GM12878 (cell line): ENCODE measurements at regions not wholly inside any gene's neighbourhood (a gene's known extent, or its start where the extent isn't known, plus 50 kb on each side); places are given as distances from the start of the nearest gene placed in this dataset.

Source experiments
- ATAC-seq: fragments of 200-7000 bp; cut with Tn5 transposase; 3 replicates; pipeline ENCODE4 v1.9.1; 2020; ENCODE audit warnings: mild to moderate bottlenecking, moderate library complexity
- BruUV-seq: library from RNA; stranded (reverse); fragments of 400-500 nt; replicated peaks from 2 replicates; lab custom pipeline; 2021; lab: Mats Ljungman, UMichigan
- CTCF ChIA-PET: fragments of 300-600 bp; sonication (Branson Sonifier 250); formaldehyde crosslinking; extraction: SDS; loops from one replicate; lab custom pipeline; 2021; ENCODE audit warnings: inconsistent platforms; lab: Yijun Ruan, JAX
- POLR2A ChIA-PET: fragments of 350-600 bp; formaldehyde crosslinking; extraction: SDS; loops from one replicate; lab custom pipeline; 2021; ENCODE audit warnings: inconsistent platforms; lab: Charles Lee
- RAD21 ChIA-PET: fragments of 300-600 bp; sonication (Branson Sonifier 250); formaldehyde crosslinking; loops from one replicate; lab custom pipeline; 2023; ENCODE audit warnings: antibody characterized with exemption; ENCODE audit not compliant: unreplicated experiment; lab: Charles Lee
- SMC1A ChIA-PET: fragments of 300-600 bp; sonication (Branson Sonifier 250); formaldehyde crosslinking; loops from one replicate; lab custom pipeline; 2023; ENCODE audit not compliant: unreplicated experiment, uncharacterized antibody; lab: Charles Lee
- DNase-seq: peaks from one replicate; pipeline ENCODE4 v3.0.0-alpha.2; 2011; ENCODE audit warnings: low read depth, low spot score
- FAIRE-seq: peaks from 3 replicates; lab custom pipeline; 2011; peaks lifted over from hg19 to GRCh38; lab: Jason Lieb, UNC
- H2AFZ ChIP-seq: 2 replicates; pipeline ENCODE4 v1.6.0; 2011; ENCODE audit warnings: low read depth, low read length, control low read depth; ENCODE audit not compliant: control insufficient read depth
- H3K27ac ChIP-seq: 2 replicates; pipeline ENCODE4 v1.5.1; 2011; ENCODE audit warnings: control low read depth; ENCODE audit not compliant: control insufficient read depth, insufficient read depth
- H3K27me3 ChIP-seq, 2 experiments: replicated peaks in 1 of 2; 2 replicates each; pipeline versions ENCODE4 v1.6.0 to v1.6.1; 2011; ENCODE audit warnings: low read length in 1 of 2; ENCODE audit not compliant: control insufficient read depth in 2 of 2, insufficient read depth in 2 of 2
- H3K36me3 ChIP-seq, 2 experiments: 2 replicates each; pipeline ENCODE4 v1.5.1; 2011; ENCODE audit warnings: low read length in 1 of 2; ENCODE audit not compliant: control insufficient read depth in 2 of 2, insufficient read depth in 2 of 2
- H3K4me1 ChIP-seq: 2 replicates; pipeline ENCODE4 v1.6.1; 2011; ENCODE audit warnings: mild to moderate bottlenecking, low read length, moderate library complexity, mixed read lengths; ENCODE audit not compliant: control insufficient read depth, insufficient read depth
- H3K4me2 ChIP-seq: 2 replicates; pipeline ENCODE4 v1.6.0; 2011; ENCODE audit warnings: control low read depth; ENCODE audit not compliant: control insufficient read depth, insufficient read depth
- H3K4me3 ChIP-seq: fragments of 200-600 bp; sonication (generic); 2 replicates; pipeline ENCODE4 v1.5.1; 2016
- H3K79me2 ChIP-seq: 2 replicates; pipeline ENCODE4 v1.6.0; 2011; ENCODE audit warnings: low read length; ENCODE audit not compliant: control insufficient read depth, insufficient read depth
- H3K9ac ChIP-seq: 2 replicates; pipeline ENCODE4 v1.8.0; 2011; ENCODE audit warnings: low read length, control low read depth, mixed read lengths; ENCODE audit not compliant: control insufficient read depth, insufficient read depth
- H3K9me3 ChIP-seq: replicated peaks from 3 replicates; pipeline ENCODE4 v1.5.1; 2011; ENCODE audit warnings: mild to moderate bottlenecking, low read length; ENCODE audit not compliant: control insufficient read depth, insufficient read depth
- H4K20me1 ChIP-seq: 2 replicates; pipeline ENCODE4 v1.6.0; 2011; ENCODE audit not compliant: control insufficient read depth, insufficient read depth
- BCL11A ChIP-seq: IDR thresholded peaks from 2 replicates; pipeline ENCODE4 v1.6.1; 2011; ENCODE audit warnings: low read depth, low read length
- BMI1 ChIP-seq: fragments of 450-650 bp; IDR thresholded peaks from 2 replicates; pipeline ENCODE4 v1.6.1; 2016; ENCODE audit warnings: mild to moderate bottlenecking, moderate library complexity, borderline replicate concordance
- CBX3 ChIP-seq: fragments of 200-600 bp; sonication (generic); IDR thresholded peaks from 2 replicates; pipeline ENCODE4 v1.6.1; 2016; ENCODE audit warnings: low read depth, borderline replicate concordance
- CHD2 ChIP-seq: IDR thresholded peaks from 2 replicates; pipeline ENCODE4 v1.6.1; 2011; ENCODE audit warnings: low read depth, low read length, improper control_type of control experiment, borderline replicate concordance
- DPF2 ChIP-seq: fragments of 450-650 bp; IDR thresholded peaks from 2 replicates; pipeline ENCODE4 v1.6.1; 2017; ENCODE audit warnings: mild to moderate bottlenecking
- EED ChIP-seq: sonication (generic); IDR thresholded peaks from 2 replicates; pipeline ENCODE4 v1.6.1; 2016; ENCODE audit warnings: antibody characterized with exemption, low read depth
- EGR1 ChIP-seq, 2 experiments: IDR thresholded peaks; 1 replicate in 1 of 2; 2 replicates in 1 of 2; pipeline ENCODE4 v1.6.1; 2011 to 2012; ENCODE audit warnings: low read depth in 2 of 2, low read length in 2 of 2, borderline replicate concordance in 1 of 2, mild to moderate bottlenecking in 1 of 2, moderate library complexity in 1 of 2
- IRF4 ChIP-seq: IDR thresholded peaks from 2 replicates; pipeline ENCODE4 v1.6.1; 2011; ENCODE audit warnings: low read depth, low read length
- JUNB ChIP-seq: IDR thresholded peaks from 2 replicates; pipeline ENCODE4 v1.6.1; 2016; ENCODE audit warnings: antibody characterized with exemption, mild to moderate bottlenecking
- NFIC ChIP-seq: IDR thresholded peaks from 2 replicates; pipeline ENCODE4 v1.6.1; 2012; ENCODE audit warnings: low read depth, mild to moderate bottlenecking, inconsistent platforms, low read length, moderate library complexity
- WRNIP1 ChIP-seq: IDR thresholded peaks from 2 replicates; pipeline ENCODE4 v1.6.1; 2011; ENCODE audit warnings: low read depth, low read length, improper control_type of control experiment, borderline replicate concordance
- ZBED1 ChIP-seq: IDR thresholded peaks from 2 replicates; pipeline ENCODE4 v1.6.1; 2016; ENCODE audit warnings: borderline replicate concordance
- ZNF24 ChIP-seq: fragments of 450-650 bp; IDR thresholded peaks from 2 replicates; pipeline ENCODE4 v1.6.1; 2017; ENCODE audit warnings: antibody characterized with exemption, mild to moderate bottlenecking
- ZNF274 ChIP-seq: IDR thresholded peaks from one replicate; pipeline ENCODE4 v1.8.0; 2011; ENCODE audit not compliant: insufficient read length, insufficient read depth
- WGBS: methylation state at CpG from one replicate; pipeline ENCODE4 v1.1.6; 2016; ENCODE audit warnings: low lambda C conversion rate; ENCODE audit not compliant: insufficient replicate concordance, insufficient coverage; ENCODE audit errors: missing lambda C conversion rate; 5-methylcytosine and 5-hydroxymethylcytosine counted together
- in situ Hi-C: fragments of 300-500 bp; cut with MboI; formaldehyde crosslinking; loops from 9 replicates; pipeline ENCODE4 v1.14.3; 2018; ENCODE audit warnings: mixed read lengths
- intact Hi-C: fragments of 100-400 bp; cut with micrococcal nuclease; formaldehyde crosslinking; loops from one replicate; pipeline ENCODE4 v1.14.2; 2022; ENCODE audit not compliant: unreplicated experiment
- TF ChIP-seq, protein P1 (sequence below): fragments of 450-650 bp; formaldehyde crosslinking; IDR thresholded peaks from 2 replicates; pipeline ENCODE4 v1.4.0; 2022; ENCODE audit warnings: mild to moderate bottlenecking, moderate library complexity
- TF ChIP-seq, protein P2 (sequence below): fragments of 450-650 bp; IDR thresholded peaks from 2 replicates; pipeline ENCODE4 v1.6.1; 2014; ENCODE audit warnings: mild to moderate bottlenecking
- TF ChIP-seq, protein P3 (sequence below): fragments of 450-650 bp; IDR thresholded peaks from 2 replicates; pipeline ENCODE4 v1.6.1; 2017; ENCODE audit warnings: mild to moderate bottlenecking, low read depth, inconsistent platforms; ENCODE audit not compliant: poor library complexity, severe bottlenecking

DNA sequence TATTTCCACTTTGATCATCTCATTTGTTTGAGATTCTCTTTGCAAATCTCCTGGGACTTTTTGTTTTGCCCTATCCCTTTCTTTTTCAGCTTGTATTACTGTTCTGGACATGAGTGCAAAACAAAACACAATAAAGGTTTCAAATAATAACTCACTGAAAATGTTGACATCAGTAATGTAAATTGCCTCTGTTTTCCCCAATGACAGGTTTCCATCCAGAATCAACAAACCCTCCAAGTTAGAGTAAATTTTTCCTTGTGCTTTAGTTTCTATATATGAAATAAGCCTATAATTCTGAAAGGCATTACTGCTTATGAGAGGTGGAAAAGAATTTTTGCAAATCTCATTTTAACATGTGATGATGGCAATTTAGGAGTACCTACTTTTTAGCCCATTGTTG is 187.0 kb upstream of the ANO3 start (continued):
- TF ChIP-seq ZNF274, result no peak

DNA sequence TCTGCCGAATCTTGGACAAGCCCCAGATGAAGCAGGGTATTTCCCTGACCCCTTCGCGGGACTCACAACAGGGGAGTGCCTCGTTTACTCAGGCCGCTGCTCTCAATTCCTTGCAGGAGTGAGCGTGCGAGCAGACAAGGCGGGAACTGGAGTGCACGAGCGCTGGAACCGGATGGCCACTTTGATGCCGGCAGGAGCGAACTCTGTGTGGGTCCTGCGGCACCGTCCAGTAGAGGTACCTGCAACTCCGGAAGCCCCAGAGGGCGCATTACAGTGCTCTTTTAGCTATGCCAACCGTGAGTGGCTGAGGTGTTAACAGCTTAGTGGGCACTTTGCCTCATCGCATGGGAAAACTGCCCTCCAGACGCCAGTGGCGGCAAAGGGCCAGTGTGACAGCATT is 182.3 kb upstream of the ANO3 start:
- ChIA-PET POLR2A (no interaction called here), SMC1A (no interaction called here)

More for the DNA sequence above, 182.3 kb upstream of the ANO3 start:
- RAD21 ChIA-PET, result no interaction called here
- H3K27me3 ChIP-seq, result no peaks in the 10 kb centered on the region; a peak in 1 of 4 replicates
- no peak overlapping the region for H3K4me3 ChIP-seq
- in situ Hi-C loops, result no loop called here
- no TSS peak for BruUV-seq
- TF ChIP-seq, protein P1, sequence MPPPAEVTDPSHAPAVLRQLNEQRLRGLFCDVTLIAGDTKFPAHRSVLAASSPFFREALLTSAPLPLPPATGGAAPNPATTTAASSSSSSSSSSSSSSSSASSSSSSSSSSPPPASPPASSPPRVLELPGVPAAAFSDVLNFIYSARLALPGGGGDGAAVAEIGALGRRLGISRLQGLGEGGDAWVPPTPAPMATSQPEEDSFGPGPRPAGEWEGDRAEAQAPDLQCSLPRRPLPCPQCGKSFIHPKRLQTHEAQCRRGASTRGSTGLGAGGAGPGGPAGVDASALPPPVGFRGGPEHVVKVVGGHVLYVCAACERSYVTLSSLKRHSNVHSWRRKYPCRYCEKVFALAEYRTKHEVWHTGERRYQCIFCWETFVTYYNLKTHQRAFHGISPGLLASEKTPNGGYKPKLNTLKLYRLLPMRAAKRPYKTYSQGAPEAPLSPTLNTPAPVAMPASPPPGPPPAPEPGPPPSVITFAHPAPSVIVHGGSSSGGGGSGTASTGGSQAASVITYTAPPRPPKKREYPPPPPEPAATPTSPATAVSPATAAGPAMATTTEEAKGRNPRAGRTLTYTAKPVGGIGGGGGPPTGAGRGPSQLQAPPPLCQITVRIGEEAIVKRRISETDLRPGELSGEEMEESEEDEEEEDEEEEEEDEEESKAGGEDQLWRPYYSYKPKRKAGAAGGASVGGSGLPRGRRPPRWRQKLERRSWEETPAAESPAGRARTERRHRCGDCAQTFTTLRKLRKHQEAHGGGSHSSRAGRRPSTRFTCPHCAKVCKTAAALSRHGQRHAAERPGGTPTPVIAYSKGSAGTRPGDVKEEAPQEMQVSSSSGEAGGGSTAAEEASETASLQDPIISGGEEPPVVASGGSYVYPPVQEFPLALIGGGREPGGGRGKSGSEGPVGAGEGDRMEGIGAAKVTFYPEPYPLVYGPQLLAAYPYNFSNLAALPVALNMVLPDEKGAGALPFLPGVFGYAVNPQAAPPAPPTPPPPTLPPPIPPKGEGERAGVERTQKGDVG, result no peak
- TF ChIP-seq CHD2, result no peak
- TF ChIP-seq JUNB, result no peak
- TF ChIP-seq DPF2, result no peak
- no peak for TF ChIP-seq BCL11A
- no peak for TF ChIP-seq ZNF24
- TF ChIP-seq BMI1, result no peak
- no peak for TF ChIP-seq NFIC
- TF ChIP-seq EED, result no peak
- TF ChIP-seq ZBED1, result no peak
- TF ChIP-seq WRNIP1, result no peak
- no peak for TF ChIP-seq EGR1 (IDR thresholded peaks at IDR 0.05; ENCODE audit: borderline replicate concordance in 1 of 2, low read depth in 2 of 2, low read length in 2 of 2)
- TF ChIP-seq, protein P2, sequence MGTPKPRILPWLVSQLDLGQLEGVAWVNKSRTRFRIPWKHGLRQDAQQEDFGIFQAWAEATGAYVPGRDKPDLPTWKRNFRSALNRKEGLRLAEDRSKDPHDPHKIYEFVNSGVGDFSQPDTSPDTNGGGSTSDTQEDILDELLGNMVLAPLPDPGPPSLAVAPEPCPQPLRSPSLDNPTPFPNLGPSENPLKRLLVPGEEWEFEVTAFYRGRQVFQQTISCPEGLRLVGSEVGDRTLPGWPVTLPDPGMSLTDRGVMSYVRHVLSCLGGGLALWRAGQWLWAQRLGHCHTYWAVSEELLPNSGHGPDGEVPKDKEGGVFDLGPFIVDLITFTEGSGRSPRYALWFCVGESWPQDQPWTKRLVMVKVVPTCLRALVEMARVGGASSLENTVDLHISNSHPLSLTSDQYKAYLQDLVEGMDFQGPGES, result no peak
- TF ChIP-seq IRF4, result no peak
- TF ChIP-seq, protein P3, sequence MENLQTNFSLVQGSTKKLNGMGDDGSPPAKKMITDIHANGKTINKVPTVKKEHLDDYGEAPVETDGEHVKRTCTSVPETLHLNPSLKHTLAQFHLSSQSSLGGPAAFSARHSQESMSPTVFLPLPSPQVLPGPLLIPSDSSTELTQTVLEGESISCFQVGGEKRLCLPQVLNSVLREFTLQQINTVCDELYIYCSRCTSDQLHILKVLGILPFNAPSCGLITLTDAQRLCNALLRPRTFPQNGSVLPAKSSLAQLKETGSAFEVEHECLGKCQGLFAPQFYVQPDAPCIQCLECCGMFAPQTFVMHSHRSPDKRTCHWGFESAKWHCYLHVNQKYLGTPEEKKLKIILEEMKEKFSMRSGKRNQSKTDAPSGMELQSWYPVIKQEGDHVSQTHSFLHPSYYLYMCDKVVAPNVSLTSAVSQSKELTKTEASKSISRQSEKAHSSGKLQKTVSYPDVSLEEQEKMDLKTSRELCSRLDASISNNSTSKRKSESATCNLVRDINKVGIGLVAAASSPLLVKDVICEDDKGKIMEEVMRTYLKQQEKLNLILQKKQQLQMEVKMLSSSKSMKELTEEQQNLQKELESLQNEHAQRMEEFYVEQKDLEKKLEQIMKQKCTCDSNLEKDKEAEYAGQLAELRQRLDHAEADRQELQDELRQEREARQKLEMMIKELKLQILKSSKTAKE, result no peak
- TF ChIP-seq CBX3, result no peak
- H3K4me1 ChIP-seq, result no peaks in the 10 kb centered on the region
- DNase-seq, result no peak
- no peaks in the 10 kb centered on the region for H3K79me2 ChIP-seq
- intact Hi-C loops, result no loop called here
- no peak for FAIRE-seq
- H3K36me3 ChIP-seq, result no peaks in the 10 kb centered on the region
- no peak overlapping the region for H3K9ac ChIP-seq
- H4K20me1 ChIP-seq, result no peaks in the 10 kb centered on the region
- no peak for ATAC-seq
- CTCF ChIA-PET, result no interaction called here
- H3K9me3 ChIP-seq, result no peaks in the 10 kb centered on the region
- WGBS, result 79% methylated on average over 21 of the region's 21 CpGs
- no peak overlapping the region for H3K27ac ChIP-seq
- H2AFZ ChIP-seq, result no peak overlapping the region
- H3K4me2 ChIP-seq, result no peak overlapping the region
